ENCODE measurements at regions not wholly inside any gene's neighbourhood (a gene's known extent, or its start where the extent isn't known, plus 50 kb on each side); places are given as distances from the start of the nearest gene placed in this dataset.

GRCh38 chr2:2744958-2745715 is 414.1 kb upstream of the MYT1L start:
- no peak for TF ChIP-seq POLR2A (IDR thresholded peaks at IDR 0.05)
- no peak for TF ChIP-seq CTCF (IDR thresholded peaks at IDR 0.05)
- TF ChIP-seq POLR2AphosphoS5 (IDR thresholded peaks at IDR 0.05): no peak

Data from sigmoid colon (tissue), 4 donors.